ENCODE measurements at regions not wholly inside any gene's neighbourhood (a gene's known extent, or its start where the extent isn't known, plus 50 kb on each side); places are given as distances from the start of the nearest gene placed in this dataset.

- H3K27ac ChIP-seq (ENCODE audit: low read length): no peak overlapping the region
- no peaks in the 10 kb centered on the region for H3K4me1 ChIP-seq (ENCODE audit: control insufficient read depth in 1 of 2, insufficient read depth in 2 of 2, low read length in 2 of 2)
- no peak overlapping the region for H3K4me3 ChIP-seq (ENCODE audit: low read depth in 1 of 2, low read length in 2 of 2)
- H3K9me3 ChIP-seq (ENCODE audit: control insufficient read depth in 1 of 2, low read length in 2 of 2): no peaks in the 10 kb centered on the region
- no peaks in the 10 kb centered on the region for H3K36me3 ChIP-seq (ENCODE audit: control insufficient read depth in 1 of 2, insufficient read depth in 2 of 2, low read length in 2 of 2)
- H3K27me3 ChIP-seq (ENCODE audit: low read depth, low read length): no peaks in the 10 kb centered on the region
These were observed 145.8 kb upstream of the MEF2C start for GRCh38 chr5:89028595-89029285.

GRCh38 chr5:89024045-89024444 lies 141.1 kb upstream of the MEF2C start:
- no peak overlapping the region for H3K4me3 ChIP-seq (ENCODE audit: low read depth in 1 of 2, low read length in 2 of 2)
- H3K9me3 ChIP-seq (ENCODE audit: control insufficient read depth in 1 of 2, low read length in 2 of 2): no peaks in the 10 kb centered on the region
- H3K27me3 ChIP-seq (ENCODE audit: low read depth, low read length): no peaks in the 10 kb centered on the region
- no peaks in the 10 kb centered on the region for H3K4me1 ChIP-seq (ENCODE audit: control insufficient read depth in 1 of 2, insufficient read depth in 2 of 2, low read length in 2 of 2)
- no peak overlapping the region for H3K27ac ChIP-seq (ENCODE audit: low read length)
- H3K36me3 ChIP-seq (ENCODE audit: control insufficient read depth in 1 of 2, insufficient read depth in 2 of 2, low read length in 2 of 2): no peaks in the 10 kb centered on the region

DNA sequence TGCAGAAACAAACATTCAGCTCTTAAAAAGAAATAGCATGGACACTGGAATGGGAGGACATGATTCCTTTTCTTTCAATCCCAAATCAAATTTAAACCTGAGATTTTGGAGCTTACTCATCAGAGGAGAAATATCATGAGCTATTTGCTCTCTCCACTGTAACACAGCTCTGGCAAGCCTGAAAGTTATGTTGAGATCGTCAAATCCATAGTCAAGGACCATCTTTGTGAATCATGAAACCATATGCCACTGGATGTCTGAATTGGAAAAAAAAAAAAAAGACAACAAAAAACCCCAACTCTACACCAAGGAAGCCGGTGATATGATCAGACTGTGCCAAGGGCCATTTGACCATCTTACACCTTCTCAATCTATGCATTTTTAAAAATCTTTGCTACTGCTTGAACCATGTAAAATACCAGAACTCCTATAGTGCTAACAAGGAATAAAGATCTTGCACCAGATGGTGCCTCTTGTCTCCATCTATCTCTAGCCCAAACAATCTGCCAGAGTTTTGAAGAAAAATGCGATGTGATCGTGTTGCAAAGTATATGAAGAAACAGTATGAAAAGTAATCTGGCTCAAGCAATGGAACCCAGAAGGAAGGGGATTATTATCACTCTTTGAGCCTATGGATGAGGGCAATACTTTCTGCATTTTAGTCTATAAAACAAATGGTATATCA lies 138.1 kb upstream of the MEF2C start:
- H3K36me3 ChIP-seq (ENCODE audit: control insufficient read depth in 1 of 2, insufficient read depth in 2 of 2, low read length in 2 of 2): no peaks in the 10 kb centered on the region
- no peak overlapping the region for H3K4me3 ChIP-seq (ENCODE audit: low read depth in 1 of 2, low read length in 2 of 2)
- no peak overlapping the region for H3K27ac ChIP-seq (ENCODE audit: low read length)
- H3K4me1 ChIP-seq (ENCODE audit: control insufficient read depth in 1 of 2, insufficient read depth in 2 of 2, low read length in 2 of 2): peaks cover 0 to 6% of the 10 kb centered on the region in 2 donors
- no peaks in the 10 kb centered on the region for H3K27me3 ChIP-seq (ENCODE audit: low read depth, low read length)
- no peaks in the 10 kb centered on the region for H3K9me3 ChIP-seq (ENCODE audit: control insufficient read depth in 1 of 2, low read length in 2 of 2)

- H3K9me3 ChIP-seq (ENCODE audit: control insufficient read depth in 1 of 2, low read length in 2 of 2): no peaks in the 10 kb centered on the region
- peaks cover 0 to 7% of the 10 kb centered on the region in 2 donors for H3K4me1 ChIP-seq (ENCODE audit: control insufficient read depth in 1 of 2, insufficient read depth in 2 of 2, low read length in 2 of 2)
- H3K27ac ChIP-seq (ENCODE audit: low read length): no peak overlapping the region
- H3K4me3 ChIP-seq (ENCODE audit: low read depth in 1 of 2, low read length in 2 of 2): no peak overlapping the region
- no peaks in the 10 kb centered on the region for H3K27me3 ChIP-seq (ENCODE audit: low read depth, low read length)
- H3K36me3 ChIP-seq (ENCODE audit: control insufficient read depth in 1 of 2, insufficient read depth in 2 of 2, low read length in 2 of 2): no peaks in the 10 kb centered on the region
These were observed 133.8 kb upstream of the MEF2C start for GRCh38 chr5:89016741-89017303.

DNA sequence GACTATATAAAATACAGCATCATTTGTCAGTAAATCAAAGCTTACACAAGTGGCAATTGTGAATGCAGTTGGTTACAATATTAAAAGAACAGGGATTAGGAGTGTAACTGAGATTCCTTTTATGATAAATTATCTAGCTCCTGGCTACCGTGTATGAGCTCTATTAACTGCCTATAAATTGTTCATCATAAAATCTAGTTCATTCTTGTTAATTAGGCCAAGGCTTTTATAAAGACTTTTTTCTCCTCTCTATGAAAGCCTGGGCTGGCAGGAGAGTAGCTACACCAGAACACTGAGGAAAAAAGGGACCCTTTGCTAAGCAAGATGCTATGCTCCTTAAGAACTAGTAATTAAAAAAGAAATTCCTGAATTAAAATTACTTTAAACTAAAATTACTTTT lies 132.4 kb upstream of the MEF2C start:
- no peak overlapping the region for H3K27ac ChIP-seq (ENCODE audit: low read length)
- H3K27me3 ChIP-seq (ENCODE audit: low read depth, low read length): no peaks in the 10 kb centered on the region
- H3K4me3 ChIP-seq (ENCODE audit: low read depth in 1 of 2, low read length in 2 of 2): no peak overlapping the region
- no peaks in the 10 kb centered on the region for H3K9me3 ChIP-seq (ENCODE audit: control insufficient read depth in 1 of 2, low read length in 2 of 2)
- peaks cover 0 to 7% of the 10 kb centered on the region in 2 donors for H3K4me1 ChIP-seq (ENCODE audit: control insufficient read depth in 1 of 2, insufficient read depth in 2 of 2, low read length in 2 of 2)
- H3K36me3 ChIP-seq (ENCODE audit: control insufficient read depth in 1 of 2, insufficient read depth in 2 of 2, low read length in 2 of 2): no peaks in the 10 kb centered on the region

- Histone ChIP-seq H3K9me3 (ENCODE audit: control insufficient read depth in 1 of 2, low read length in 2 of 2) (no peaks in the 10 kb centered on the region), H3K4me3 (ENCODE audit: low read depth in 1 of 2, low read length in 2 of 2) (no peak overlapping the region), H3K36me3 (ENCODE audit: control insufficient read depth in 1 of 2, insufficient read depth in 2 of 2, low read length in 2 of 2) (no peaks in the 10 kb centered on the region), H3K27ac (ENCODE audit: low read length) (no peak overlapping the region), H3K27me3 (ENCODE audit: low read depth, low read length) (no peaks in the 10 kb centered on the region), H3K4me1 (ENCODE audit: control insufficient read depth in 1 of 2, insufficient read depth in 2 of 2, low read length in 2 of 2) (peaks cover 0 to 7% of the 10 kb centered on the region in 2 donors)
These were observed 129.1 kb upstream of the MEF2C start for GRCh38 chr5:89011778-89012711.

GRCh38 chr5:89010512-89010911 lies 127.5 kb upstream of the MEF2C start:
- H3K36me3 ChIP-seq (ENCODE audit: control insufficient read depth in 1 of 2, insufficient read depth in 2 of 2, low read length in 2 of 2): no peaks in the 10 kb centered on the region
- H3K4me1 ChIP-seq (ENCODE audit: control insufficient read depth in 1 of 2, insufficient read depth in 2 of 2, low read length in 2 of 2): no peaks in the 10 kb centered on the region
- H3K9me3 ChIP-seq (ENCODE audit: control insufficient read depth in 1 of 2, low read length in 2 of 2): no peaks in the 10 kb centered on the region
- H3K27me3 ChIP-seq (ENCODE audit: low read depth, low read length): no peaks in the 10 kb centered on the region
- H3K4me3 ChIP-seq (ENCODE audit: low read depth in 1 of 2, low read length in 2 of 2): no peak overlapping the region
- no peak overlapping the region for H3K27ac ChIP-seq (ENCODE audit: low read length)

GRCh38 chr5:89008291-89008690 lies 125.3 kb upstream of the MEF2C start:
- Histone ChIP-seq H3K36me3 (ENCODE audit: control insufficient read depth in 1 of 2, insufficient read depth in 2 of 2, low read length in 2 of 2) (no peaks in the 10 kb centered on the region), H3K27me3 (ENCODE audit: low read depth, low read length) (no peaks in the 10 kb centered on the region), H3K27ac (ENCODE audit: low read length) (no peak overlapping the region), H3K4me3 (ENCODE audit: low read depth in 1 of 2, low read length in 2 of 2) (no peak overlapping the region), H3K4me1 (ENCODE audit: control insufficient read depth in 1 of 2, insufficient read depth in 2 of 2, low read length in 2 of 2) (no peaks in the 10 kb centered on the region), H3K9me3 (ENCODE audit: control insufficient read depth in 1 of 2, low read length in 2 of 2) (no peaks in the 10 kb centered on the region)

DNA sequence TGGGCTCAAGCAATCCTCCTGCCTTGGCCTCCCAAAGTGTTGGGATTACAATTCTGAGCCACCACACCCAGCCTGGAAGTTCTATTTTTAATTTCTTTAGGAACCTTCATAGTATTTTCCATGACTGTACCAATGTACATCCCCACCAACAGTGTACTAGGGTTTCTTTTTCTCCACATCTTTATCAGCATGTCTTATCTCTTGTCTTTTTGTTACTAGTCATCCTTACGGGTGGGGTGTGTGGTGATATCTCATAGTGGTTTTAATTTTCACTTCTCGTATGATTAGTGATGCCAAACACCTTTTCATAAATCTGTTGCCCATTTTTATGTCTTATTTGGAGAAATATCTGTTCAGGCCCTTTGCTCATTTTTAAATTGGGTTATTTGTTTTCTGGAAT lies 123.0 kb upstream of the MEF2C start:
- H3K27me3 ChIP-seq (ENCODE audit: low read depth, low read length): no peaks in the 10 kb centered on the region
- no peaks in the 10 kb centered on the region for H3K9me3 ChIP-seq (ENCODE audit: control insufficient read depth in 1 of 2, low read length in 2 of 2)
- H3K4me1 ChIP-seq (ENCODE audit: control insufficient read depth in 1 of 2, insufficient read depth in 2 of 2, low read length in 2 of 2): no peaks in the 10 kb centered on the region
- H3K36me3 ChIP-seq (ENCODE audit: control insufficient read depth in 1 of 2, insufficient read depth in 2 of 2, low read length in 2 of 2): no peaks in the 10 kb centered on the region
- no peak overlapping the region for H3K4me3 ChIP-seq (ENCODE audit: low read depth in 1 of 2, low read length in 2 of 2)
- no peak overlapping the region for H3K27ac ChIP-seq (ENCODE audit: low read length)

- Histone ChIP-seq H3K27me3 (ENCODE audit: low read depth, low read length) (no peaks in the 10 kb centered on the region), H3K9me3 (ENCODE audit: control insufficient read depth in 1 of 2, low read length in 2 of 2) (no peaks in the 10 kb centered on the region), H3K27ac (ENCODE audit: low read length) (no peak overlapping the region), H3K36me3 (ENCODE audit: control insufficient read depth in 1 of 2, insufficient read depth in 2 of 2, low read length in 2 of 2) (no peaks in the 10 kb centered on the region), H3K4me1 (ENCODE audit: control insufficient read depth in 1 of 2, insufficient read depth in 2 of 2, low read length in 2 of 2) (no peaks in the 10 kb centered on the region), H3K4me3 (ENCODE audit: low read depth in 1 of 2, low read length in 2 of 2) (no peak overlapping the region)
These were observed 121.4 kb upstream of the MEF2C start for GRCh38 chr5:89004379-89004778.

DNA sequence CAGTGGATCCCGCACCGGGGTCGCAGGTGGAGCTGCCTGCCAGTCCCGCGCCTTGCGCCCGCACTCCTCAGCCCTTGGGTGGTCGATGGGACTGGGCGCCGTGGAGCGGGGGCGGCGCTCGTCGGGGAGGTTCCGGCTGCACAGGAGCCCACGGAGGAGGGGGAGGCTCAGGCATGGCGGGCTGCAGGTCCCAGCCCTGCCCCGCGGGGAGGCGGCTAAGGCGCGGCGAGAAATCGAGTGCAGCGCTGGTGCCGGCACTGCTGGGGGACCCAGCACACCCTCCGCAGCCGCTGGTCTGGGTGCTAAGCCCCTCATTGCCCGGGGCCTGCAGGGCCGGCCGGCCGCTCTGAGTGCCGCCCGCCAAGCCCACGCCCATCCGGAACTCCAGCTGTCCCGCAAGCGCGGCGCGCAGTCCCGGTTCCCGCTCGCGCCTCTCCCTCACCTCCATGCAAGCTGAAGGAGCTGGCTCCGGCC lies 120.6 kb upstream of the MEF2C start:
- Histone ChIP-seq H3K27ac (ENCODE audit: low read length) (no peak overlapping the region), H3K4me3 (ENCODE audit: low read depth in 1 of 2, low read length in 2 of 2) (no peak overlapping the region), H3K36me3 (ENCODE audit: control insufficient read depth in 1 of 2, insufficient read depth in 2 of 2, low read length in 2 of 2) (no peaks in the 10 kb centered on the region), H3K27me3 (ENCODE audit: low read depth, low read length) (no peaks in the 10 kb centered on the region), H3K4me1 (ENCODE audit: control insufficient read depth in 1 of 2, insufficient read depth in 2 of 2, low read length in 2 of 2) (no peaks in the 10 kb centered on the region), H3K9me3 (ENCODE audit: control insufficient read depth in 1 of 2, low read length in 2 of 2) (no peaks in the 10 kb centered on the region)

All from muscle layer of duodenum (tissue), 2 donors.